GM12874 (cell line): ENCODE measurements at regions not wholly inside any gene's neighbourhood (a gene's known extent, or its start where the extent isn't known, plus 50 kb on each side); places are given as distances from the start of the nearest gene placed in this dataset.

Experiments
- TF ChIP-seq, protein P1 (sequence below): IDR thresholded peaks from 2 replicates; pipeline ENCODE4 v1.5.1; 2011; ENCODE audit warnings: low read depth, mild to moderate bottlenecking, control low read depth, low read length, moderate library complexity; ENCODE audit not compliant: insufficient read depth

GRCh38 chr10:43852149-43852548 is 203.5 kb upstream of the ZNF32 start:
- TF ChIP-seq, protein P1, sequence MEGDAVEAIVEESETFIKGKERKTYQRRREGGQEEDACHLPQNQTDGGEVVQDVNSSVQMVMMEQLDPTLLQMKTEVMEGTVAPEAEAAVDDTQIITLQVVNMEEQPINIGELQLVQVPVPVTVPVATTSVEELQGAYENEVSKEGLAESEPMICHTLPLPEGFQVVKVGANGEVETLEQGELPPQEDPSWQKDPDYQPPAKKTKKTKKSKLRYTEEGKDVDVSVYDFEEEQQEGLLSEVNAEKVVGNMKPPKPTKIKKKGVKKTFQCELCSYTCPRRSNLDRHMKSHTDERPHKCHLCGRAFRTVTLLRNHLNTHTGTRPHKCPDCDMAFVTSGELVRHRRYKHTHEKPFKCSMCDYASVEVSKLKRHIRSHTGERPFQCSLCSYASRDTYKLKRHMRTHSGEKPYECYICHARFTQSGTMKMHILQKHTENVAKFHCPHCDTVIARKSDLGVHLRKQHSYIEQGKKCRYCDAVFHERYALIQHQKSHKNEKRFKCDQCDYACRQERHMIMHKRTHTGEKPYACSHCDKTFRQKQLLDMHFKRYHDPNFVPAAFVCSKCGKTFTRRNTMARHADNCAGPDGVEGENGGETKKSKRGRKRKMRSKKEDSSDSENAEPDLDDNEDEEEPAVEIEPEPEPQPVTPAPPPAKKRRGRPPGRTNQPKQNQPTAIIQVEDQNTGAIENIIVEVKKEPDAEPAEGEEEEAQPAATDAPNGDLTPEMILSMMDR, result no peak

- TF ChIP-seq, protein P1, result no peak
These were observed 202.3 kb upstream of the ZNF32 start for GRCh38 chr10:43851030-43851429.

DNA sequence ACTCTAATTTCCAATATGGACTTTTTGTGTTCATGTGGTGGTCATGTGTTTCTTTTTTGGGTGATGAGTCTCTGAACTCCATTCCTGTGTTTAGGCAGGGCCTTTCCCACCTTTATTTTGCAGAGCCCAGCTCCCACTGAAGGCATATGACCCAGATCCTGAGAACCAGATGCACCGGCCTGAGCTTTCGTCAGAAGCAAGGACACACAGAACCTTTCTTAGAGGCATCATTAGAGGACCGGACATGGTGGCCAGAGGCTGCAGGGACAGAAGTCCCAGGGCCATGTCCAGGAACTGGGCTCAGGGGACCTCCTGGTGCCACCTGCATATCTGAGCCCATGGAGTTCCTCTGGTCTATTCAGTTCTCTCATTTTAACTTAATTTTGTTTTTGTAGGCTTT is 200.9 kb upstream of the ZNF32 start:
- TF ChIP-seq, protein P1, result no peak

- TF ChIP-seq, protein P1, result no peak
These were observed 198.3 kb upstream of the ZNF32 start for GRCh38 chr10:43846968-43847367.

DNA sequence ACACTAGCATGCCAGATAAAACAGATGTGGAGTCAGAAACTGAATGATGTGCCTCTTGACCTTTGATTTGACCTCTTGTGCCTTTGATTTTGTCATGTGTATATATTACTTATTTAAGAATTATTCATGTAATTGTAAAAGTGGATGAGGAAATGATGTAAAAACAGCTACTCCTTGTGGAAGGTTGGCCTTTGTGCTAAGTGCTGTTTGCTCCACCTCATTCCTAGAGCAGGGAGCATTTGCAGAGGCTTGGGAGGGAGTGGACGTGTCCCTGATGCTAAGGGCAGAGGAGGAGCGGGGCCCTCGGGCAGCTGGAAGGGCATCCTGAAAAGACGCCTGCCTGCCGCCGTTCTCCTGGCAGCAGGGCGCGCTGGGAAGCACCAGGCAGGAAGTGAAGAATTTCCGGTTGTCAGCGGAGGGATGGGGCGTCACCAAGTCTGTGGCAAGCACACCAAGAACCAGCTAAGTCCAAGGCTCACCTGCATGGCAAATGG is 197.6 kb upstream of the ZNF32 start:
- TF ChIP-seq, protein P1, result no peak

GRCh38 chr10:43845121-43845520 is 196.4 kb upstream of the ZNF32 start:
- TF ChIP-seq, protein P1, result no peak

DNA sequence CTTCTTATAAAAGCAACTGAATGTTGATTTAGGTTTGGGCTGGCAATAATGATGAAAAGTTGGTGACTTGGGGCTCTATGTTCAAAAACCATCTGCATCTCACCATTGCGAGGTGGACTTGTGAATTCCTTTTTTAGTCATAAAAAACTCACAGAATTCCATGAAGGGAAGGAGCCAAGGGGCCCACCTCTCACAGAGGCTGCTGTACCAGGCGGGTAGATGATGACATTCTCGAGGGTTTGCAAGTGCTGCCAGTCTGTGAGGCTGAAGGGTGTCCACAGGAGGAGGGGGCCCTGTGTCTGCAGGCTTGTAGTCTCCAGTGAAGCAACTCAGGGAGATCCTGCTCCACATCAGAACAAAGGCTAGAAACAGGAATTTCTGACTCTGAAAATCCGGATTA is 195.5 kb upstream of the ZNF32 start:
- TF ChIP-seq, protein P1, result no peak
